ENCODE measurements at regions not wholly inside any gene's neighbourhood (a gene's known extent, or its start where the extent isn't known, plus 50 kb on each side); places are given as distances from the start of the nearest gene placed in this dataset.

- TF ChIP-seq TCF4 (CRISPR knock-in tag; IDR thresholded peaks at IDR 0.05; ENCODE audit: borderline replicate concordance) = no peak
- no peak for TF ChIP-seq ZFP30 (CRISPR knock-in tag; IDR thresholded peaks at IDR 0.05)
- no peak for TF ChIP-seq ZNF8 (CRISPR knock-in tag; IDR thresholded peaks at IDR 0.05)
- no peak for TF ChIP-seq ZC3H10 (CRISPR knock-in tag; IDR thresholded peaks at IDR 0.05)
- TF ChIP-seq TOX (CRISPR knock-in tag; IDR thresholded peaks at IDR 0.05; ENCODE audit: borderline replicate concordance) = no peak
- no peak for TF ChIP-seq GLIS3 (CRISPR knock-in tag; IDR thresholded peaks at IDR 0.05)
- TF ChIP-seq, protein P1, sequence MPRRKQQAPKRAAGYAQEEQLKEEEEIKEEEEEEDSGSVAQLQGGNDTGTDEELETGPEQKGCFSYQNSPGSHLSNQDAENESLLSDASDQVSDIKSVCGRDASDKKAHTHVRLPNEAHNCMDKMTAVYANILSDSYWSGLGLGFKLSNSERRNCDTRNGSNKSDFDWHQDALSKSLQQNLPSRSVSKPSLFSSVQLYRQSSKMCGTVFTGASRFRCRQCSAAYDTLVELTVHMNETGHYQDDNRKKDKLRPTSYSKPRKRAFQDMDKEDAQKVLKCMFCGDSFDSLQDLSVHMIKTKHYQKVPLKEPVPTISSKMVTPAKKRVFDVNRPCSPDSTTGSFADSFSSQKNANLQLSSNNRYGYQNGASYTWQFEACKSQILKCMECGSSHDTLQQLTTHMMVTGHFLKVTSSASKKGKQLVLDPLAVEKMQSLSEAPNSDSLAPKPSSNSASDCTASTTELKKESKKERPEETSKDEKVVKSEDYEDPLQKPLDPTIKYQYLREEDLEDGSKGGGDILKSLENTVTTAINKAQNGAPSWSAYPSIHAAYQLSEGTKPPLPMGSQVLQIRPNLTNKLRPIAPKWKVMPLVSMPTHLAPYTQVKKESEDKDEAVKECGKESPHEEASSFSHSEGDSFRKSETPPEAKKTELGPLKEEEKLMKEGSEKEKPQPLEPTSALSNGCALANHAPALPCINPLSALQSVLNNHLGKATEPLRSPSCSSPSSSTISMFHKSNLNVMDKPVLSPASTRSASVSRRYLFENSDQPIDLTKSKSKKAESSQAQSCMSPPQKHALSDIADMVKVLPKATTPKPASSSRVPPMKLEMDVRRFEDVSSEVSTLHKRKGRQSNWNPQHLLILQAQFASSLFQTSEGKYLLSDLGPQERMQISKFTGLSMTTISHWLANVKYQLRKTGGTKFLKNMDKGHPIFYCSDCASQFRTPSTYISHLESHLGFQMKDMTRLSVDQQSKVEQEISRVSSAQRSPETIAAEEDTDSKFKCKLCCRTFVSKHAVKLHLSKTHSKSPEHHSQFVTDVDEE (CRISPR knock-in tag; IDR thresholded peaks at IDR 0.05) = no peak
- TF ChIP-seq, protein P2, sequence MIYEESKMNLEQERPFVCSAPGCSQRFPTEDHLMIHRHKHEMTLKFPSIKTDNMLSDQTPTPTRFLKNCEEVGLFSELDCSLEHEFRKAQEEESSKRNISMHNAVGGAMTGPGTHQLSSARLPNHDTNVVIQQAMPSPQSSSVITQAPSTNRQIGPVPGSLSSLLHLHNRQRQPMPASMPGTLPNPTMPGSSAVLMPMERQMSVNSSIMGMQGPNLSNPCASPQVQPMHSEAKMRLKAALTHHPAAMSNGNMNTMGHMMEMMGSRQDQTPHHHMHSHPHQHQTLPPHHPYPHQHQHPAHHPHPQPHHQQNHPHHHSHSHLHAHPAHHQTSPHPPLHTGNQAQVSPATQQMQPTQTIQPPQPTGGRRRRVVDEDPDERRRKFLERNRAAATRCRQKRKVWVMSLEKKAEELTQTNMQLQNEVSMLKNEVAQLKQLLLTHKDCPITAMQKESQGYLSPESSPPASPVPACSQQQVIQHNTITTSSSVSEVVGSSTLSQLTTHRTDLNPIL (CRISPR knock-in tag; IDR thresholded peaks at IDR 0.05; ENCODE audit: low read depth) = no peak
- no peak for TF ChIP-seq PATZ1 (CRISPR knock-in tag; IDR thresholded peaks at IDR 0.05; ENCODE audit: borderline replicate concordance)
These were observed 105.2 kb downstream of the OLFM1 start for GRCh38 chr9:135192686-135193085.

Data from SK-N-SH treated with all-trans-retinoic acid at 6 μM for 48 hours (cell line).